Tibial nerve (tissue), 4 donors: ENCODE measurements at regions not wholly inside any gene's neighbourhood (a gene's known extent, or its start where the extent isn't known, plus 50 kb on each side); places are given as distances from the start of the nearest gene placed in this dataset.

Experiments used
- DNase-seq, 2 donors: peaks; one replicate each; pipeline ENCODE4 v3.0.0-alpha.2; 2019; ENCODE audit warnings: low spot score in 2 of 2
- H3K27ac ChIP-seq, 4 donors: fragments of 200-600 bp; sonication (generic) in 3 of 4; one replicate each; pipeline ENCODE4 v1.5.1; 2017 to 2019; ENCODE audit warnings: mild to moderate bottlenecking in 1 of 4
- H3K27me3 ChIP-seq, 2 donors: fragments of 200-600 bp; sonication (generic) in 1 of 2; one replicate each; pipeline versions ENCODE4 v1.5.1 to v1.6.0; 2017 to 2019
- H3K36me3 ChIP-seq, 3 donors: fragments of 200-600 bp; sonication (generic); one replicate each; pipeline ENCODE4 v1.5.1; 2018 to 2019
- H3K4me1 ChIP-seq, 4 donors: fragments of 200-600 bp; sonication (generic) in 3 of 4; one replicate each; pipeline ENCODE4 v1.5.1; 2017 to 2019
- H3K4me3 ChIP-seq, 4 donors: fragments of 200-600 bp; sonication (generic) in 3 of 4; one replicate each; pipeline ENCODE4 v1.5.1; 2017 to 2019; ENCODE audit warnings: mild to moderate bottlenecking in 1 of 4, moderate library complexity in 1 of 4
- H3K9me3 ChIP-seq, 4 donors: fragments of 200-600 bp; sonication (generic) in 3 of 4; one replicate each; pipeline ENCODE4 v1.5.1; 2017 to 2019
- CTCF ChIP-seq, 5 experiments: fragments of 200-600 bp in 3 of 5; fragments of 450-650 bp in 2 of 5; sonication (generic) in 3 of 5; IDR thresholded peaks; one replicate each; pipeline ENCODE4 v1.5.1; 2016 to 2019; ENCODE audit warnings: antibody characterized with exemption in 5 of 5, mild to moderate bottlenecking in 3 of 5, moderate library complexity in 2 of 5
- EP300 ChIP-seq, 2 donors: sonication (generic); formaldehyde crosslinking; IDR thresholded peaks; one replicate each; pipeline ENCODE4 v1.6.1; 2017; ENCODE audit warnings: antibody characterized with exemption in 2 of 2, mild to moderate bottlenecking in 1 of 2
- POLR2A ChIP-seq, 2 donors: fragments of 450-650 bp; IDR thresholded peaks; one replicate each; pipeline ENCODE4 v1.6.1; 2017; ENCODE audit warnings: antibody characterized with exemption in 2 of 2, mild to moderate bottlenecking in 2 of 2, moderate library complexity in 2 of 2
- WGBS, 2 donors: methylation state at CpG; one replicate each; pipeline ENCODE4 v1.1.5; 2018; 5-methylcytosine and 5-hydroxymethylcytosine counted together

GRCh38 chr19:31445406-31445805, 96.2 kb upstream of the TSHZ3 start:
- H3K9me3 ChIP-seq, result peaks cover 0 to 14% (median 0%) of the 10 kb centered on the region in 4 donors
- no peak for DNase-seq
- TF ChIP-seq CTCF (IDR thresholded peaks at IDR 0.05) (no peak), EP300 (IDR thresholded peaks at IDR 0.05) (no peak), POLR2A (IDR thresholded peaks at IDR 0.05) (no peak)
- no peaks in the 10 kb centered on the region for H3K27me3 ChIP-seq
- no peak overlapping the region for H3K27ac ChIP-seq
- H3K36me3 ChIP-seq, result no peaks in the 10 kb centered on the region
- no peak overlapping the region for H3K4me3 ChIP-seq
- H3K4me1 ChIP-seq, result peaks cover 0 to 4% (median 0%) of the 10 kb centered on the region in 4 donors
- WGBS, 2 donors, result 86 to 92% methylated on average over 1 of the region's 1 CpG

- DNase-seq, result peak in 1 of 2 donors; percentile 15
- Histone ChIP-seq H3K27me3 (no peaks in the 10 kb centered on the region), H3K27ac (no peak overlapping the region), H3K9me3 (peaks cover 0 to 14% (median 0%) of the 10 kb centered on the region in 4 donors), H3K4me3 (no peak overlapping the region), H3K36me3 (no peaks in the 10 kb centered on the region), H3K4me1 (peaks cover 0 to 4% (median 0%) of the 10 kb centered on the region in 4 donors)
- WGBS, 2 donors, result 58 to 61% methylated on average over 6 of the region's 7 CpGs
- peak in 1 of 2 donors; percentile 9 for TF ChIP-seq EP300 (IDR thresholded peaks at IDR 0.05)
- TF ChIP-seq POLR2A (IDR thresholded peaks at IDR 0.05), result no peak
- TF ChIP-seq CTCF (IDR thresholded peaks at IDR 0.05), result no peak
Measured at GRCh38 chr19:31448221-31448657, 99.0 kb upstream of the TSHZ3 start.

- no peak overlapping the region for H3K4me3 ChIP-seq
- DNase-seq, result no peak
- no peak overlapping the region for H3K27ac ChIP-seq
- WGBS, 2 donors, result 91 to 92% methylated on average over 4 of the region's 4 CpGs
- H3K4me1 ChIP-seq, result peaks cover 0 to 4% (median 0%) of the 10 kb centered on the region in 4 donors
- no peaks in the 10 kb centered on the region for H3K36me3 ChIP-seq
- TF ChIP-seq EP300 (IDR thresholded peaks at IDR 0.05), result no peak
- TF ChIP-seq POLR2A (IDR thresholded peaks at IDR 0.05), result no peak
- no peak for TF ChIP-seq CTCF (IDR thresholded peaks at IDR 0.05)
- peaks cover 0 to 14% (median 0%) of the 10 kb centered on the region in 4 donors for H3K9me3 ChIP-seq
- H3K27me3 ChIP-seq, result no peaks in the 10 kb centered on the region
Measured at GRCh38 chr19:31449379-31449778, 100.1 kb upstream of the TSHZ3 start.

GRCh38 chr19:31450696-31451095, 101.5 kb upstream of the TSHZ3 start:
- Histone ChIP-seq H3K27ac (no peak overlapping the region), H3K4me1 (peaks cover 0 to 4% (median 0%) of the 10 kb centered on the region in 4 donors), H3K27me3 (no peaks in the 10 kb centered on the region), H3K9me3 (peaks cover 0 to 2% (median 0%) of the 10 kb centered on the region in 4 donors), H3K36me3 (no peaks in the 10 kb centered on the region), H3K4me3 (no peak overlapping the region)
- DNase-seq, result no peak
- WGBS, 2 donors, result 82 to 84% methylated on average over 5 of the region's 5 CpGs
- TF ChIP-seq EP300 (IDR thresholded peaks at IDR 0.05) (no peak), CTCF (IDR thresholded peaks at IDR 0.05) (no peak), POLR2A (IDR thresholded peaks at IDR 0.05) (no peak)

- WGBS, 2 donors, result 67 to 69% methylated on average over 10 of the region's 10 CpGs
- H3K9me3 ChIP-seq, result no peaks in the 10 kb centered on the region
- H3K4me1 ChIP-seq, result peaks cover 0 to 4% (median 0%) of the 10 kb centered on the region in 4 donors
- no peak overlapping the region for H3K27ac ChIP-seq
- H3K36me3 ChIP-seq, result no peaks in the 10 kb centered on the region
- TF ChIP-seq EP300 (IDR thresholded peaks at IDR 0.05), result no peak
- no peak for TF ChIP-seq CTCF (IDR thresholded peaks at IDR 0.05)
- TF ChIP-seq POLR2A (IDR thresholded peaks at IDR 0.05), result no peak
- H3K27me3 ChIP-seq, result no peaks in the 10 kb centered on the region
- H3K4me3 ChIP-seq, result no peak overlapping the region
- DNase-seq, result no peak
Measured at GRCh38 chr19:31451686-31452330, 102.6 kb upstream of the TSHZ3 start.
